Effector memory CD4-positive, alpha-beta T cell (primary cell): ENCODE measurements at regions not wholly inside any gene's neighbourhood (a gene's known extent, or its start where the extent isn't known, plus 50 kb on each side); places are given as distances from the start of the nearest gene placed in this dataset.

ENCODE experiments used
- DNase-seq, 3 donors: peaks; one replicate each; pipeline ENCODE4 v3.0.0-alpha.2; 2020
- H3K27ac ChIP-seq: 2 replicates; pipeline ENCODE4 v1.7.0; 2013; ENCODE audit warnings: mild to moderate bottlenecking, low read length, moderate library complexity; ENCODE audit not compliant: insufficient read depth, poor library complexity, severe bottlenecking
- H3K27me3 ChIP-seq: replicated peaks from 2 replicates; pipeline ENCODE4 v1.7.0; 2013; ENCODE audit warnings: mild to moderate bottlenecking, low read length; ENCODE audit not compliant: insufficient read depth, control insufficient read depth, poor library complexity, severe bottlenecking
- H3K36me3 ChIP-seq: 2 replicates; pipeline ENCODE4 v1.7.0; 2013; ENCODE audit warnings: mild to moderate bottlenecking, low read length, moderate library complexity; ENCODE audit not compliant: control insufficient read depth, insufficient read depth
- H3K4me1 ChIP-seq: 2 replicates; pipeline ENCODE4 v1.7.0; 2013; ENCODE audit warnings: low read length, mild to moderate bottlenecking; ENCODE audit not compliant: control insufficient read depth, insufficient read depth, poor library complexity, severe bottlenecking
- H3K4me3 ChIP-seq: 2 replicates; pipeline ENCODE4 v1.7.0; 2013; ENCODE audit warnings: low read length, low read depth, mild to moderate bottlenecking; ENCODE audit not compliant: insufficient read depth, poor library complexity, severe bottlenecking
- H3K9me3 ChIP-seq: 2 replicates; pipeline ENCODE4 v1.7.0; 2013; ENCODE audit warnings: mild to moderate bottlenecking, low read length, moderate library complexity; ENCODE audit not compliant: control insufficient read depth

- no peaks in the 10 kb centered on the region for H3K36me3 ChIP-seq
- no peaks in the 10 kb centered on the region for H3K4me1 ChIP-seq
- no peaks in the 10 kb centered on the region for H3K27me3 ChIP-seq
- H3K9me3 ChIP-seq = no peaks in the 10 kb centered on the region
- DNase-seq = no peak
- no peak overlapping the region for H3K27ac ChIP-seq
- no peak overlapping the region for H3K4me3 ChIP-seq
Measured at GRCh38 chr2:16821692-16822091, 156.1 kb upstream of the CYRIA start.

- no peak for DNase-seq
- no peaks in the 10 kb centered on the region for H3K36me3 ChIP-seq
- no peaks in the 10 kb centered on the region for H3K27me3 ChIP-seq
- H3K4me1 ChIP-seq = no peaks in the 10 kb centered on the region
- H3K27ac ChIP-seq = no peak overlapping the region
- no peaks in the 10 kb centered on the region for H3K9me3 ChIP-seq
- H3K4me3 ChIP-seq = no peak overlapping the region
Measured at GRCh38 chr2:16818203-16818556, 152.5 kb upstream of the CYRIA start.

DNA sequence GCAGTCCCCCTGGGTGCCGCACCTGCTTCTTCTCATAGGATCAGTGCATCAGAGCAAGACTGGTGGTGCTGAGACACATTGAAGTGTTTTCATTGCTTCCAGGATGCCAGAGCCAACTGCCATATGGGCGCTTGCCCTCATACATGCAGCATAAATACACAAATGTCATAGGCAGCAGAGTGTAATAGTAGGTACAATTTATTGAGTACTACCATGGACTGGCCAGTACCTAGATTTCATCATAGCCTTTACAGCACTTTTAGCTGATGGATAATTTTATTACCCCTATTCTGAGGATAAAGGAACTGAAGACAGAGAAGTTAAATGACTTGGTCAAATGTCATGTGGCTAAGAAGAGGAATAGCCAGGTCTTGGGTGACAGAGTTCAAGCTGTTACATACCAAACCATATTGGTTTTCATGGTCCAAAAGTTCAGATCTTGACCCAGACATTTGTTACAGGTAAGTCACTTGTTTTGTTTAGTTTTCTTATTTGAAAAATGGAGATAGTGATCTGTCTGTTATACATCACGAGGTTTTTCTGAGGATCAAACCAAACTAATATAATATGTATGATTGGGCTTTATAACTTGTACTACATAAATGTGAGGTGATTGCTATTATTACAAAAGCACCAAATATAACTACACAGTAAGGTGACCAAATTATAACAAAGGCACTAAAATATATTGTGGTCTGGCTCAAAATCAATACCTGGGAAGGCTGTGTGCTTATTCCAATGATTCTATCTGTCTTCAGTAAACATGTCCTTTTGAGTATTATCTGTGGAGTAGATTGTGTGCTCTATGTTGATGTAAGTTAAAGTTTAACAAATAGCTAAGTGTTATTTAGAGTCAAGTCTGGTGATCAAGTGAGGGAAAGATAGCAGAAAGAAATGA lies 151.9 kb upstream of the CYRIA start:
- H3K27me3 ChIP-seq = no peaks in the 10 kb centered on the region
- no peak overlapping the region for H3K4me3 ChIP-seq
- H3K36me3 ChIP-seq = no peaks in the 10 kb centered on the region
- no peaks in the 10 kb centered on the region for H3K4me1 ChIP-seq
- no peak overlapping the region for H3K27ac ChIP-seq
- no peak for DNase-seq
- no peaks in the 10 kb centered on the region for H3K9me3 ChIP-seq

DNA sequence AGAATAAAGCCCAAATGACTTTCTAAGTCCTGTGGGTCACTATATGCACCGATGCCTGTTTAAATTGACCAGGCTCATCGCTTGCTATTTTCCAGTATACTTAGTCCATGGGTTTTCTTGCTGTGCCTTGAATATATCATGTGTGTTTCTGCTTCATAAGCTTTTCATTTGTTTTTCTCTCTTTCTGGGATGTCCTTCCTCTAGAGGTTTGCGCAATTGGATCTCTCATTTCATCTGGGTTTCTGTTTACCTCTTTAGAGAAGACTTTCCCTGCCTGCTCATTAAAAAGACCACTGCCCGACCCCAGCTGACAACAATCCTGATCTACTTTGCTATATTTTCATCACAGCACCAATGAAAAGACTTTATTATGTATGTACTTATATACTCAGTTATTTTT lies 150.9 kb upstream of the CYRIA start:
- no peaks in the 10 kb centered on the region for H3K4me1 ChIP-seq
- no peak overlapping the region for H3K27ac ChIP-seq
- no peaks in the 10 kb centered on the region for H3K36me3 ChIP-seq
- no peaks in the 10 kb centered on the region for H3K9me3 ChIP-seq
- no peaks in the 10 kb centered on the region for H3K27me3 ChIP-seq
- no peak overlapping the region for H3K4me3 ChIP-seq
- no peak for DNase-seq

- H3K36me3 ChIP-seq = no peaks in the 10 kb centered on the region
- H3K9me3 ChIP-seq = no peaks in the 10 kb centered on the region
- H3K4me3 ChIP-seq = no peak overlapping the region
- no peak overlapping the region for H3K27ac ChIP-seq
- H3K4me1 ChIP-seq = no peaks in the 10 kb centered on the region
- no peak for DNase-seq
- no peaks in the 10 kb centered on the region for H3K27me3 ChIP-seq
Measured at GRCh38 chr2:16816016-16816415, 150.4 kb upstream of the CYRIA start.

GRCh38 chr2:16813593-16813992 lies 148.0 kb upstream of the CYRIA start:
- no peaks in the 10 kb centered on the region for H3K4me1 ChIP-seq
- no peaks in the 10 kb centered on the region for H3K36me3 ChIP-seq
- H3K27ac ChIP-seq = no peak overlapping the region
- H3K27me3 ChIP-seq = no peaks in the 10 kb centered on the region
- no peak overlapping the region for H3K4me3 ChIP-seq
- DNase-seq = no peak
- no peaks in the 10 kb centered on the region for H3K9me3 ChIP-seq

DNA sequence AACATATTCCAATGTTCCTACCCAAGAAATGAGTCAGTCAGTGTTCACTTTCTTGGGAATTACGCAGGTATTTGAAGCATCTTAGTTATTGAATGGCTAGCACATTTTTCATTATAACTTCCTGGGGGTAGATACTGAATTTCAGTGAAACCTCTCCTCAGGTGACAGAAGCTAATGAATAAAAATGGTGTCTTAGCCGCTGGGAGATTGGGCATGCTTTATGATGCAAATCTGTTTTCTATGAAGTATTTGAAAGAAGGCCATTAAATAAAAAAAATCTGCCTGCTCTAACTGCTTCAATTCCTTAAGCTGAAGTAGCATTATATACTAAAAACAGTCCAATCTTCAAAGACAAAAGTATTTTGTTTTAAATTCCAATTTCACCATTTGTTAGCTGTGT lies 132.8 kb upstream of the CYRIA start:
- DNase-seq = no peak
- no peaks in the 10 kb centered on the region for H3K4me1 ChIP-seq
- no peaks in the 10 kb centered on the region for H3K9me3 ChIP-seq
- H3K4me3 ChIP-seq = no peak overlapping the region
- no peaks in the 10 kb centered on the region for H3K27me3 ChIP-seq
- H3K27ac ChIP-seq = no peak overlapping the region
- no peaks in the 10 kb centered on the region for H3K36me3 ChIP-seq

DNA sequence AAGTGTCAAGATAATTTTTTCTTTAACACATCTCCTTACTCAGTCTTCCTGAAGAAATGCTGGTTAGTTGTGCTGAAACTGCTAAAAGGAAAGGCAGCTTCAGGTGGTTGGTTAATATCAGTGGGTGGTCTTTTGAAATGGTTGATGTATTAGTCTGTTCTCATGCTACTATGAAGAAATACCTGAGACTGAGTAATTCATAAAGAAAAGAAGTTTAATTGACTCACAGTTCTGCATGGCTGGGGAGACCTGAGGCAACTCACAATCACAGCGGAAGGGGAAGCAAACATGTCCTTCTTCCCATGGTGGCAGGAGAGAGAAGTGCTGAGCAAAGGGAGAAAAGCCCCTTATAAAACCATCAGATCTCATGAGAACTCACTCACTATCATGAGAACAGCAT lies 125.9 kb upstream of the CYRIA start:
- no peaks in the 10 kb centered on the region for H3K9me3 ChIP-seq
- H3K27ac ChIP-seq = no peak overlapping the region
- no peak overlapping the region for H3K4me3 ChIP-seq
- no peaks in the 10 kb centered on the region for H3K27me3 ChIP-seq
- H3K36me3 ChIP-seq = no peaks in the 10 kb centered on the region
- no peak for DNase-seq
- H3K4me1 ChIP-seq = no peaks in the 10 kb centered on the region

GRCh38 chr2:16785149-16785548 lies 119.5 kb upstream of the CYRIA start:
- H3K4me3 ChIP-seq = no peak overlapping the region
- H3K27ac ChIP-seq = no peak overlapping the region
- H3K9me3 ChIP-seq = no peaks in the 10 kb centered on the region
- H3K27me3 ChIP-seq = no peaks in the 10 kb centered on the region
- no peaks in the 10 kb centered on the region for H3K36me3 ChIP-seq
- DNase-seq = no peak
- H3K4me1 ChIP-seq = no peaks in the 10 kb centered on the region

- no peaks in the 10 kb centered on the region for H3K4me1 ChIP-seq
- H3K27ac ChIP-seq = no peak overlapping the region
- no peaks in the 10 kb centered on the region for H3K27me3 ChIP-seq
- H3K9me3 ChIP-seq = no peaks in the 10 kb centered on the region
- H3K36me3 ChIP-seq = no peaks in the 10 kb centered on the region
- no peak for DNase-seq
- H3K4me3 ChIP-seq = no peak overlapping the region
Measured at GRCh38 chr2:16784652-16785051, 119.0 kb upstream of the CYRIA start.
